ENCODE measurements at regions not wholly inside any gene's neighbourhood (a gene's known extent, or its start where the extent isn't known, plus 50 kb on each side); places are given as distances from the start of the nearest gene placed in this dataset.

GRCh38 chr6:132194529-132194928, 206.7 kb downstream of the MOXD1 start:
- no peaks in the 10 kb centered on the region for H3K36me3 ChIP-seq
- H3K27me3 ChIP-seq, result no peaks in the 10 kb centered on the region
- H3K9me3 ChIP-seq, result peaks cover 0 to 7% (median 0%) of the 10 kb centered on the region in 3 donors
- ATAC-seq, result no peak
- 100% methylated on average over 1 of the region's 3 CpGs for WGBS, 2 donors (ENCODE audit: low coverage in 1 of 2)
- no peak overlapping the region for H3K4me3 ChIP-seq
- TF ChIP-seq CTCF (IDR thresholded peaks at IDR 0.05), result no peak
- TF ChIP-seq POLR2AphosphoS5 (IDR thresholded peaks at IDR 0.05), result no peak
- no peak for TF ChIP-seq POLR2A (IDR thresholded peaks at IDR 0.05)
- TF ChIP-seq EP300 (IDR thresholded peaks at IDR 0.05), result no peak
- no peak overlapping the region for H3K27ac ChIP-seq
- peaks cover 3 to 42% (median 6%) of the 10 kb centered on the region in 3 donors for H3K4me1 ChIP-seq

DNA sequence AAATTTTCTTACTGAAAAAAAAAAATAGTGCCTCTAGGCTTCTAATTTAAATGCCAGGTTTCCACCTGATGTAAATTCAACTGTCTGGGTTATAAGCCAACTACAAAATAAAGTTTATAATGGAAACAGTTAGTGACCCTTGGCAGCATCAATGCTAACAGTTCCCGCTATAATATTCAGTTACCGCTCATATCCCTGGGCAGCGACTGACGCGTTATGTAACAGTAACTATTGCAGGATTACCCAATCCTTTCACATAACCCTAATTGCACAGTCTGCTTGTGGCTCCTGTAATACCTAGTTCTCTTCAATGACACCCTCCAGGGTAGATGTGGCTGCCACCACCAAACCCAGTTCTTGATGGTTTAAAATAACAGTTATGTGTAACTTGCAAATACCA, 208.6 kb downstream of the MOXD1 start:
- Histone ChIP-seq H3K27ac (peak overlapping the region; percentile 63 to 79 (median 72)), H3K4me3 (no peak overlapping the region), H3K9me3 (peaks cover 0 to 7% (median 0%) of the 10 kb centered on the region in 3 donors), H3K4me1 (peaks cover 3 to 56% (median 6%) of the 10 kb centered on the region in 3 donors), H3K36me3 (no peaks in the 10 kb centered on the region), H3K27me3 (no peaks in the 10 kb centered on the region)
- peak; percentile 87 for ATAC-seq
- WGBS, 2 donors (ENCODE audit: low coverage in 1 of 2), result 41 to 61% methylated on average over 5 of the region's 5 CpGs
- TF ChIP-seq POLR2AphosphoS5 (IDR thresholded peaks at IDR 0.05) (peak; percentile 96), CTCF (IDR thresholded peaks at IDR 0.05) (no peak)

DNA sequence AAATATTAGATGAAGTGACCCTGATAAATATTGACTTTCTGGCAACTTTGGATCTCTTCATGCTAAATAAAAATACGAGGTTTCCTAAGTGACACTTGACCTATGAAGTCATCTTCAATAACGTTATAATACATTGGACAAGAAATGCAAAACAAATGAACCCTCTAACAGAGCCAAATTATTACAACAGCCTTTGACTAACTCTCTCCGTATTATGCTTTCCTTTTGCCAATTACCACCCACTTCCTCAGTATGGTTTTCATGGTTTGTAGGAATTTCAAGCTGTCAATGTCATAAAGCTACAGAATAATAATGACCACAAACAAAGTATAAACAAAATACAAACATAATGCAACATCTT, 210.5 kb downstream of the MOXD1 start:
- Histone ChIP-seq H3K36me3 (no peaks in the 10 kb centered on the region), H3K27ac (peak overlapping the region; percentile 71 to 79 (median 74)), H3K27me3 (no peaks in the 10 kb centered on the region), H3K9me3 (peaks cover 0 to 7% (median 0%) of the 10 kb centered on the region in 3 donors), H3K4me3 (no peak overlapping the region), H3K4me1 (peaks cover 3 to 56% (median 6%) of the 10 kb centered on the region in 3 donors)
- ATAC-seq, result peak; percentile 58
- TF ChIP-seq POLR2A (IDR thresholded peaks at IDR 0.05) (no peak), EP300 (IDR thresholded peaks at IDR 0.05) (no peak), POLR2AphosphoS5 (IDR thresholded peaks at IDR 0.05) (peak; percentile 58), CTCF (IDR thresholded peaks at IDR 0.05) (no peak)
- 10 to 11% methylated on average over 3 of the region's 3 CpGs for WGBS, 2 donors (ENCODE audit: low coverage in 1 of 2)

- TF ChIP-seq EP300 (IDR thresholded peaks at IDR 0.05), result no peak
- TF ChIP-seq POLR2A (IDR thresholded peaks at IDR 0.05), result no peak
- TF ChIP-seq CTCF (IDR thresholded peaks at IDR 0.05), result no peak
- Histone ChIP-seq H3K27me3 (no peaks in the 10 kb centered on the region), H3K36me3 (no peaks in the 10 kb centered on the region), H3K4me3 (no peak overlapping the region), H3K27ac (peak overlapping the region; percentile 43 to 79 (median 74)), H3K4me1 (peaks cover 3 to 56% (median 6%) of the 10 kb centered on the region in 3 donors), H3K9me3 (peaks cover 0 to 7% (median 0%) of the 10 kb centered on the region in 3 donors)
- no peak for ATAC-seq
- 20 to 26% methylated on average over 4 of the region's 4 CpGs for WGBS, 2 donors (ENCODE audit: low coverage in 1 of 2)
Observed at GRCh38 chr6:132190097-132190814, 211.0 kb downstream of the MOXD1 start.

All from gastroesophageal sphincter (tissue), 4 donors.